Mucosa of descending colon (tissue), 3 donors: ENCODE measurements at regions not wholly inside any gene's neighbourhood (a gene's known extent, or its start where the extent isn't known, plus 50 kb on each side); places are given as distances from the start of the nearest gene placed in this dataset.
"Not testable (repeated sequence)": the region's sequence is repeated elsewhere in the genome, so short reads cannot be mapped to it uniquely, and the experiment has no call there.

Experiments used
- ATAC-seq: fragments of 200-7000 bp; cut with Tn5 transposase; one replicate; pipeline ENCODE4 v1.9.1; 2020; ENCODE audit warnings: mild to moderate bottlenecking, moderate library complexity
- DNase-seq, 3 donors: peaks; one replicate each; pipeline ENCODE4 v3.0.0-alpha.2; 2020
- H3K36me3 ChIP-seq: fragments of 200-600 bp; one replicate; pipeline ENCODE4 v1.8.0; 2021; ENCODE audit warnings: low read depth, mild to moderate bottlenecking
- H3K4me1 ChIP-seq: fragments of 200-600 bp; one replicate; pipeline ENCODE4 v1.8.0; 2021; ENCODE audit warnings: low read depth, mild to moderate bottlenecking
- H3K4me3 ChIP-seq: fragments of 200-600 bp; one replicate; pipeline ENCODE4 v1.8.0; 2021; ENCODE audit warnings: mild to moderate bottlenecking
- H3K9me3 ChIP-seq: fragments of 200-600 bp; one replicate; pipeline ENCODE4 v1.8.0; 2021; ENCODE audit warnings: mild to moderate bottlenecking
- CTCF ChIP-seq: fragments of 200-600 bp; IDR thresholded peaks from one replicate; pipeline ENCODE4 v1.8.0; 2022; ENCODE audit warnings: antibody characterized with exemption, mild to moderate bottlenecking
- intact Hi-C, 2 donors: fragments of 100-400 bp; cut with DNase I in 1 of 2; cut with micrococcal nuclease in 1 of 2; formaldehyde crosslinking; loops; one replicate each; pipeline versions ENCODE4 v1.11.0 to v1.11.1; 2022; cut with DNase I, micrococcal nuclease
- donor health status: DM: no; HTN: no; CAD: no; lungs with moderate emphysema.
- donor health status: DM: no; HTN: no; CAD: no.
- donor health status: DM: no; HTN: yes; CAD: no.

- H3K4me3 ChIP-seq: no peak overlapping the region
- ATAC-seq (no peak), DNase-seq (no peak)
- no peaks in the 10 kb centered on the region for H3K4me1 ChIP-seq
- no peak for TF ChIP-seq CTCF
- H3K9me3 ChIP-seq: no peaks in the 10 kb centered on the region
- intact Hi-C loops: no loop called here
- H3K36me3 ChIP-seq: no peaks in the 10 kb centered on the region
Measured at GRCh38 chr6:14518515-14519217, 401.1 kb downstream of the CD83 start.

GRCh38 chr6:14520029-14520428, 402.5 kb downstream of the CD83 start:
- ATAC-seq (no peak), DNase-seq (no peak)
- no peak for TF ChIP-seq CTCF
- H3K9me3 ChIP-seq: no peaks in the 10 kb centered on the region
- no peak overlapping the region for H3K4me3 ChIP-seq
- intact Hi-C loops: no loop called here
- no peaks in the 10 kb centered on the region for H3K4me1 ChIP-seq
- H3K36me3 ChIP-seq: no peaks in the 10 kb centered on the region

- H3K4me3 ChIP-seq: no peak overlapping the region
- ATAC-seq (no peak), DNase-seq (no peak)
- H3K36me3 ChIP-seq: no peaks in the 10 kb centered on the region
- H3K9me3 ChIP-seq: no peaks in the 10 kb centered on the region
- no peak for TF ChIP-seq CTCF
- intact Hi-C loops: no loop called here
- H3K4me1 ChIP-seq: no peaks in the 10 kb centered on the region
Measured at GRCh38 chr6:14520536-14520935, 403.0 kb downstream of the CD83 start.

GRCh38 chr6:14521141-14521540, 403.6 kb downstream of the CD83 start:
- peak; percentile 33 for ATAC-seq
- H3K9me3 ChIP-seq: no peaks in the 10 kb centered on the region
- intact Hi-C loops: no loop called here
- DNase-seq: no peak
- no peak for TF ChIP-seq CTCF
- no peaks in the 10 kb centered on the region for H3K36me3 ChIP-seq
- no peaks in the 10 kb centered on the region for H3K4me1 ChIP-seq
- no peak overlapping the region for H3K4me3 ChIP-seq

- H3K9me3 ChIP-seq, intact Hi-C loops, DNase-seq, H3K4me3 ChIP-seq, ATAC-seq, H3K36me3 ChIP-seq, H3K4me1 ChIP-seq: not testable (repeated sequence)
Measured at GRCh38 chr6:14521861-14522260, 404.3 kb downstream of the CD83 start.

- Histone ChIP-seq H3K4me3 (no peak overlapping the region), H3K4me1 (no peaks in the 10 kb centered on the region), H3K36me3 (no peaks in the 10 kb centered on the region), H3K9me3 (no peaks in the 10 kb centered on the region)
- TF ChIP-seq CTCF: no peak
- ATAC-seq (peak; percentile 24), DNase-seq (peak in 1 of 3 donors; percentile 14)
- intact Hi-C loops: no loop called here
Measured at GRCh38 chr6:14524319-14524718, 406.7 kb downstream of the CD83 start.
